AG04450 (cell line): ENCODE measurements at regions not wholly inside any gene's neighbourhood (a gene's known extent, or its start where the extent isn't known, plus 50 kb on each side); places are given as distances from the start of the nearest gene placed in this dataset.

Experiments
- CTCF ChIA-PET: fragments of 300-600, 350-600 bp; formaldehyde crosslinking; extraction: SDS; loops from one replicate; lab custom pipeline; 2022; ENCODE audit warnings: antibody characterized with exemption, inconsistent platforms; lab: Charles Lee
- POLR2A ChIA-PET: fragments of 350-600 bp; formaldehyde crosslinking; extraction: SDS; loops from one replicate; lab custom pipeline; 2021; ENCODE audit warnings: antibody characterized with exemption, inconsistent platforms; lab: Yijun Ruan, JAX
- DNase-seq: peaks from one replicate; pipeline ENCODE4 v3.0.0-alpha.2; 2011; ENCODE audit warnings: low read depth, low spot score
- H3K27ac ChIP-seq: one replicate; pipeline ENCODE4 v1.5.1; 2012; ENCODE audit warnings: low read depth, low read length, control low read depth
- H3K27me3 ChIP-seq: one replicate; pipeline ENCODE4 v1.6.0; 2012; ENCODE audit warnings: low read length; ENCODE audit not compliant: control insufficient read depth, insufficient read depth
- H3K4me3 ChIP-seq: 2 replicates; pipeline ENCODE4 v1.5.1; 2011; ENCODE audit warnings: mild to moderate bottlenecking, low read depth, low read length, control low read depth
- H3K9me3 ChIP-seq: 2 replicates; pipeline ENCODE4 v1.5.1; 2012; ENCODE audit warnings: low read length; ENCODE audit not compliant: control insufficient read depth, insufficient read depth
- TF ChIP-seq, protein P1 (sequence below): IDR thresholded peaks from 2 replicates; pipeline ENCODE4 v1.5.1; 2011; ENCODE audit warnings: low read depth, low read length, control low read depth, inconsistent platforms

- H3K27me3 ChIP-seq, result no peaks in the 10 kb centered on the region
- TF ChIP-seq, protein P1, sequence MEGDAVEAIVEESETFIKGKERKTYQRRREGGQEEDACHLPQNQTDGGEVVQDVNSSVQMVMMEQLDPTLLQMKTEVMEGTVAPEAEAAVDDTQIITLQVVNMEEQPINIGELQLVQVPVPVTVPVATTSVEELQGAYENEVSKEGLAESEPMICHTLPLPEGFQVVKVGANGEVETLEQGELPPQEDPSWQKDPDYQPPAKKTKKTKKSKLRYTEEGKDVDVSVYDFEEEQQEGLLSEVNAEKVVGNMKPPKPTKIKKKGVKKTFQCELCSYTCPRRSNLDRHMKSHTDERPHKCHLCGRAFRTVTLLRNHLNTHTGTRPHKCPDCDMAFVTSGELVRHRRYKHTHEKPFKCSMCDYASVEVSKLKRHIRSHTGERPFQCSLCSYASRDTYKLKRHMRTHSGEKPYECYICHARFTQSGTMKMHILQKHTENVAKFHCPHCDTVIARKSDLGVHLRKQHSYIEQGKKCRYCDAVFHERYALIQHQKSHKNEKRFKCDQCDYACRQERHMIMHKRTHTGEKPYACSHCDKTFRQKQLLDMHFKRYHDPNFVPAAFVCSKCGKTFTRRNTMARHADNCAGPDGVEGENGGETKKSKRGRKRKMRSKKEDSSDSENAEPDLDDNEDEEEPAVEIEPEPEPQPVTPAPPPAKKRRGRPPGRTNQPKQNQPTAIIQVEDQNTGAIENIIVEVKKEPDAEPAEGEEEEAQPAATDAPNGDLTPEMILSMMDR, result no peak
- no peak overlapping the region for H3K27ac ChIP-seq
- H3K4me3 ChIP-seq, result no peak overlapping the region
- CTCF ChIA-PET, result no interaction called here
- POLR2A ChIA-PET, result no interaction called here
- no peak for DNase-seq
- H3K9me3 ChIP-seq, result no peaks in the 10 kb centered on the region
These were observed 275.0 kb upstream of the ATP2B1 start for GRCh38 chr12:89983622-89984021.

- H3K9me3 ChIP-seq, result no peaks in the 10 kb centered on the region
- no peaks in the 10 kb centered on the region for H3K27me3 ChIP-seq
- ChIA-PET CTCF (no interaction called here), POLR2A (no interaction called here)
- no peak overlapping the region for H3K27ac ChIP-seq
- DNase-seq, result no peak
- TF ChIP-seq, protein P1, result no peak
- no peak overlapping the region for H3K4me3 ChIP-seq
These were observed 271.6 kb upstream of the ATP2B1 start for GRCh38 chr12:89980236-89980635.

- CTCF ChIA-PET, result interaction anchor here (0.5 to 1.1 kb wide), 2 partner anchors 17 to 383 kb away, joined by 3 to 4 read pairs; no protein-coding TSS in a partner anchor
- Histone ChIP-seq H3K9me3 (no peaks in the 10 kb centered on the region), H3K27me3 (no peaks in the 10 kb centered on the region), H3K4me3 (no peak overlapping the region), H3K27ac (no peak overlapping the region)
- POLR2A ChIA-PET, result no interaction called here
- TF ChIP-seq, protein P1, result no peak
- no peak for DNase-seq
These were observed 268.9 kb upstream of the ATP2B1 start for GRCh38 chr12:89977405-89978085.

- no peaks in the 10 kb centered on the region for H3K27me3 ChIP-seq
- H3K4me3 ChIP-seq, result no peak overlapping the region
- POLR2A ChIA-PET, result no interaction called here
- no peaks in the 10 kb centered on the region for H3K9me3 ChIP-seq
- TF ChIP-seq, protein P1, result no peak
- H3K27ac ChIP-seq, result no peak overlapping the region
- CTCF ChIA-PET, result interaction anchor here (1.1 kb wide), 1 partner anchor 17 kb away, joined by 3 read pairs; no protein-coding TSS in a partner anchor
- no peak for DNase-seq
These were observed 268.2 kb upstream of the ATP2B1 start for GRCh38 chr12:89976866-89977265.

GRCh38 chr12:89975574-89975973, 266.9 kb upstream of the ATP2B1 start:
- DNase-seq, result no peak
- POLR2A ChIA-PET, result no interaction called here
- TF ChIP-seq, protein P1, result no peak
- Histone ChIP-seq H3K9me3 (no peaks in the 10 kb centered on the region), H3K27ac (no peak overlapping the region), H3K27me3 (no peaks in the 10 kb centered on the region), H3K4me3 (no peak overlapping the region)
- CTCF ChIA-PET, result interaction anchor here (1.0 kb wide), 1 partner anchor 432 kb away, joined by 3 read pairs; no protein-coding TSS in a partner anchor
